Endodermal cell (in vitro differentiated cells): ENCODE measurements at regions not wholly inside any gene's neighbourhood (a gene's known extent, or its start where the extent isn't known, plus 50 kb on each side); places are given as distances from the start of the nearest gene placed in this dataset.

ENCODE experiments used
- DNase-seq: peaks from one replicate; pipeline ENCODE4 v3.0.0-alpha.2; 2017
- H3K27ac ChIP-seq: 2 replicates; pipeline ENCODE4 v1.5.1; 2013; ENCODE audit warnings: mild to moderate bottlenecking, low read depth, low read length, moderate library complexity
- H3K27me3 ChIP-seq: 2 replicates; pipeline ENCODE4 v1.6.1; 2013; ENCODE audit warnings: mild to moderate bottlenecking, low read length, moderate library complexity; ENCODE audit not compliant: insufficient read depth, control insufficient read depth, poor library complexity, severe bottlenecking
- H3K36me3 ChIP-seq: 2 replicates; pipeline ENCODE4 v1.7.0; 2013; ENCODE audit warnings: mild to moderate bottlenecking, low read length, moderate library complexity; ENCODE audit not compliant: control insufficient read depth, insufficient read depth
- H3K4me1 ChIP-seq: one replicate; pipeline ENCODE4 v1.7.0; 2013; ENCODE audit warnings: low read length; ENCODE audit not compliant: control insufficient read depth, insufficient read depth
- H3K4me3 ChIP-seq: 2 replicates; pipeline ENCODE4 v1.5.1; 2013; ENCODE audit warnings: mild to moderate bottlenecking, low read length, moderate library complexity
- H3K9ac ChIP-seq: 2 replicates; pipeline ENCODE4 v1.6.1; 2013; ENCODE audit warnings: mild to moderate bottlenecking, low read length, moderate library complexity; ENCODE audit not compliant: poor library complexity, severe bottlenecking; ENCODE audit errors: extremely low read depth
- H3K9me3 ChIP-seq: 2 replicates; pipeline ENCODE4 v1.6.1; 2013; ENCODE audit warnings: mild to moderate bottlenecking, low read length, moderate library complexity; ENCODE audit not compliant: control insufficient read depth
- H3K27ac Mint-ChIP-seq: 2 replicates; pipeline ENCODE4 v1.8.0; 2020; ENCODE audit warnings: mixed read lengths
- H3K27me3 Mint-ChIP-seq: 2 replicates; pipeline ENCODE4 v1.8.0; 2021; ENCODE audit warnings: mild to moderate bottlenecking, mixed read lengths; ENCODE audit not compliant: insufficient read depth
- H3K36me3 Mint-ChIP-seq: 2 replicates; pipeline ENCODE4 v1.8.0; 2020; ENCODE audit warnings: low read depth, mixed read lengths
- H3K4me1 Mint-ChIP-seq: 2 replicates; pipeline ENCODE4 v1.8.0; 2020; ENCODE audit warnings: mixed read lengths
- H3K4me3 Mint-ChIP-seq: 2 replicates; pipeline ENCODE4 v1.8.0; 2020; ENCODE audit warnings: mild to moderate bottlenecking, moderate library complexity, mixed read lengths
- H3K9me3 Mint-ChIP-seq: 2 replicates; pipeline ENCODE4 v1.8.0; 2020; ENCODE audit warnings: mild to moderate bottlenecking, mixed read lengths
- WGBS, 2 experiments: methylation state at CpG; one replicate each; pipeline versions ENCODE4 v1.1.5 to v1.1.7; 2013; ENCODE audit warnings: missing lambda C conversion rate in 2 of 2, mixed read lengths in 1 of 2; ENCODE audit not compliant: insufficient coverage in 1 of 2, insufficient read length in 1 of 2; 5-methylcytosine and 5-hydroxymethylcytosine counted together
- TF ChIP-seq, protein P1 (sequence below): fragments of 200-600 bp; sonication (generic); conservative IDR thresholded peaks from 2 replicates; pipeline ENCODE4 v1.5.0; 2021; ENCODE audit warnings: antibody characterized with exemption, mild to moderate bottlenecking

DNA sequence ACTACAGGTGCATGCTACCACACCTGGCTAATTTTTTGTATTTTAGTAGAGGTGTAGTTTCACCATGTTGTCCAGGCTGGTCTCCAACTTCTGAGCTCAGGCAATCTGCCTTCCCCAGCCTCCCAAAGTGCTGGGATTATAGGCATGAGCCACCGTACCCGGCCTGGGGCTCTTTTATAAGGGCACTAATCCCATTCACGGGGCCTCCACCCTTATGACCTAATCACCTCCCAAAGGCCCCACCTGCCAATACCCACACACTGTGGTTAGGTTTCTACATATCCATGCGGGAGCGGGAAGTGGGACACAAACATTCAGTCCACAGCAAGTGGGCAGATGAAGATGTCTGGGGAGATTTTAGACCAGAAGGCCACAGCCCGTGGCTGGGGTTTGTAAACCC, 164.7 kb upstream of the SH3BP4 start:
- Histone ChIP-seq H3K27ac (no peak overlapping the region), H3K4me1 (no peaks in the 10 kb centered on the region), H3K4me3 (no peak overlapping the region), H3K27me3 (no peaks in the 10 kb centered on the region), H3K9me3 (peaks cover 18% of the 10 kb centered on the region), H3K9ac (no peak overlapping the region), H3K36me3 (no peaks in the 10 kb centered on the region)
- TF ChIP-seq, protein P1, sequence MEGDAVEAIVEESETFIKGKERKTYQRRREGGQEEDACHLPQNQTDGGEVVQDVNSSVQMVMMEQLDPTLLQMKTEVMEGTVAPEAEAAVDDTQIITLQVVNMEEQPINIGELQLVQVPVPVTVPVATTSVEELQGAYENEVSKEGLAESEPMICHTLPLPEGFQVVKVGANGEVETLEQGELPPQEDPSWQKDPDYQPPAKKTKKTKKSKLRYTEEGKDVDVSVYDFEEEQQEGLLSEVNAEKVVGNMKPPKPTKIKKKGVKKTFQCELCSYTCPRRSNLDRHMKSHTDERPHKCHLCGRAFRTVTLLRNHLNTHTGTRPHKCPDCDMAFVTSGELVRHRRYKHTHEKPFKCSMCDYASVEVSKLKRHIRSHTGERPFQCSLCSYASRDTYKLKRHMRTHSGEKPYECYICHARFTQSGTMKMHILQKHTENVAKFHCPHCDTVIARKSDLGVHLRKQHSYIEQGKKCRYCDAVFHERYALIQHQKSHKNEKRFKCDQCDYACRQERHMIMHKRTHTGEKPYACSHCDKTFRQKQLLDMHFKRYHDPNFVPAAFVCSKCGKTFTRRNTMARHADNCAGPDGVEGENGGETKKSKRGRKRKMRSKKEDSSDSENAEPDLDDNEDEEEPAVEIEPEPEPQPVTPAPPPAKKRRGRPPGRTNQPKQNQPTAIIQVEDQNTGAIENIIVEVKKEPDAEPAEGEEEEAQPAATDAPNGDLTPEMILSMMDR = no peak
- DNase-seq = no peak
- WGBS, 2 experiments = 76 to 100% methylated on average over 3 to 6 of the region's 6 CpGs
- Mint-ChIP-seq H3K9me3 (peaks cover 20% of the 10 kb centered on the region), H3K36me3 (no peaks in the 10 kb centered on the region), H3K27ac (no peak overlapping the region), H3K4me1 (peaks cover 2% of the 10 kb centered on the region), H3K4me3 (no peak overlapping the region), H3K27me3 (peaks cover 2% of the 10 kb centered on the region)

DNA sequence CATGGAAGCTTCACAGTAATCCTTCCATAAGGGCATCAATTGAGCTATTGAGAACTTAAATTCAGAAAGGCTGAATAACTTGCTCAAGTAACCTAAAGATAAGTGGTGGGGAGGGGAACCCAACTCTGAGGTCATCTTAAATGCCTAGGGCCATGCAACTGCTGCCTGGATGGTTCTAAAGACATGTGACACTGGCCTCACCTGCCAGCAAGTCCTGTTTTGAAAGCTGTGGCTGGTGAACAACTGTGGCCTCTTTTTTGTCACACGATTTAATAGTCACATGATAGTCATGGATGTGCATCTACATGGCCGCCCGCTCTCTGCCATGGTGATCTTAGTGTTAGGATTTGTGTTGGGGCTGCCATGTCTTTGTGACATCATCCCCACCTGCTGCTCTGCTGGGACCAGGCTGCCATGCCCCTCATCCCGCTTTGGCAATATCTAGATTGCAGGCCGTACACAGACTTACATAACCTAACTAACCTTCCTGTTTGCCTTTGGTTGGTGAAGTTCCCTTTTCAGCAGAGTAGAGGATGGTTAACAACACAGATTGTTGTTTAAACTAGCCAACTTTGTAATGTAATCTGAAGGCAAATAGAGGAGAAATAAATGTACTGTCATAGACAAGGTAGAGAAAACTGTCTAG, 177.9 kb upstream of the SH3BP4 start:
- Histone ChIP-seq H3K4me3 (no peak overlapping the region), H3K27ac (no peak overlapping the region), H3K9ac (no peak overlapping the region), H3K36me3 (no peaks in the 10 kb centered on the region), H3K4me1 (no peaks in the 10 kb centered on the region), H3K27me3 (no peaks in the 10 kb centered on the region), H3K9me3 (no peaks in the 10 kb centered on the region)
- TF ChIP-seq, protein P1 = no peak
- DNase-seq = no peak
- no peaks in the 10 kb centered on the region for H3K36me3 Mint-ChIP-seq
- no peak overlapping the region for H3K27ac Mint-ChIP-seq
- H3K4me1 Mint-ChIP-seq = peaks cover 31% of the 10 kb centered on the region
- WGBS, 2 experiments = 90 to 92% methylated on average over 4 to 5 of the region's 5 CpGs
- H3K27me3 Mint-ChIP-seq = peaks cover 3% of the 10 kb centered on the region
- H3K9me3 Mint-ChIP-seq = peaks cover 5% of the 10 kb centered on the region
- no peak overlapping the region for H3K4me3 Mint-ChIP-seq

DNA sequence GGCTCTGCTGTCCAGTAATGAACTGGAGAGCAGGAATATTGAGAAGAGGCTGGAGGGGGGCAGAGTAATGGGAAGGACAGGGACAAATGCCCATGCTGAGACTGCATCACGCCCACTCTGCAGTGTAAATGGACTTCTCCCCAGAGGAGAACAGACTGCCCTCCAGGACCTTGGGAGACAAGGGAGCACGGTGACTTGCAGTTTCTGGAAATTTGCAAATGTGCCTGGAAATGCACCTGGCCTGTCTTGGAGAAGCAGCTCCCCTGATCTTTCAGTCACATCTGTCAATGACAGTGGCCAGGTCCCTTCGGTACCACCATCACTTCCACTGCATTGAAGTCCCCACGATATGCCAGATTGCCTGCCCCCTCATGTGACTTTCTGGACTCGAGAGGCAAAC, 178.7 kb upstream of the SH3BP4 start:
- TF ChIP-seq, protein P1 = no peak
- H3K27me3 ChIP-seq = no peaks in the 10 kb centered on the region
- Mint-ChIP-seq H3K36me3 (no peaks in the 10 kb centered on the region), H3K27ac (no peak overlapping the region), H3K9me3 (peaks cover 5% of the 10 kb centered on the region), H3K4me1 (peaks cover 31% of the 10 kb centered on the region), H3K27me3 (peaks cover 3% of the 10 kb centered on the region), H3K4me3 (no peak overlapping the region)
- no peak overlapping the region for H3K4me3 ChIP-seq
- WGBS, 2 experiments = 93 to 98% methylated on average over 5 of the region's 5 CpGs
- DNase-seq = no peak
- no peaks in the 10 kb centered on the region for H3K36me3 ChIP-seq
- H3K4me1 ChIP-seq = no peaks in the 10 kb centered on the region
- no peak overlapping the region for H3K9ac ChIP-seq
- no peak overlapping the region for H3K27ac ChIP-seq
- no peaks in the 10 kb centered on the region for H3K9me3 ChIP-seq
